ENCODE measurements at regions not wholly inside any gene's neighbourhood (a gene's known extent, or its start where the extent isn't known, plus 50 kb on each side); places are given as distances from the start of the nearest gene placed in this dataset.
"Not testable (repeated sequence)": the region's sequence is repeated elsewhere in the genome, so short reads cannot be mapped to it uniquely, and the experiment has no call there.

DNA sequence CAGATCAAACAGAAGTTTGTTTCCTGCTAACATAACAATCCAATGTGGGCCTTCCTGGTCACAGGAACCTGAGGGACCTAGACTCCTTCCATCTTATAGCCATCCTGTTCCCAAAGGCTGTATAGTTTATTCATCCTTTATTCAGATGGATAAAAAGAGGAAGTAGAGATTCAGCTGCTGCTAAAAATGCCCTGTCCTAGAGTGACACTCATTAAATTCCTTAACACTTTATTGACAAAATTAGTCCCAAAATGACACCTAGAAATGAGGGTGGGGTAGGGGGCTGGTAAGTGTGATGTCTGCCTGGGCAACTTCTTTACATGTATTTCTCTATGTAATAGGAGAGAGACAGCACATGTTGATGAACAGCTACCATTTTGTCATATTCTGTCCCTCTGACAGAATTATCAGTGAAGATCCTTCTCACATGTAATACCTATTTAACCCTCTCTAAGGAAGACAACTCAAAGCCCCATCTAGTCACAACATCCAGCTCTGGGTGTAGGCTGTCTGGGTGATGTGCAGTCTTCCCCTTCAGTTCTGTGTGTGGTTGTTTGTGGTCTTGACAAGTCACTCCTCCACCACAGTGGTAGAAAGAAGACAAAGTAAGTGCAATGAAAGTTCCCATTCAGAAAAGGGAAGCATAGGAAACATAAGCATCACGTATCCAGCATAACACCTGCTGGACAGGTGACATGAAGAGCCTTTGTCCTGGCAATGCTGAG, 253.9 kb upstream of the CNTNAP5 start:
- Histone ChIP-seq H3K27ac (no peak overlapping the region), H3K4me1 (replicated peaks in 1 of 2) (no peaks in the 10 kb centered on the region), H3K4me3 (no peak overlapping the region)
- in situ Hi-C loops (cut with MboI; ENCODE audit: low pct_unique_long_range_greater_than_20kb in 2 of 9, low sequenced_read_pairs in 9 of 9, unreplicated experiment in 9 of 9): no loop called here
- WGBS, 10 experiments: 0 to 100% (median 82%) methylated on average over 1 of the region's 1 CpG; no CpG with 5 or more reads in 4 of the 10 experiments
- ATAC-seq (replicated peaks in 6 of 8): no peak

DNA sequence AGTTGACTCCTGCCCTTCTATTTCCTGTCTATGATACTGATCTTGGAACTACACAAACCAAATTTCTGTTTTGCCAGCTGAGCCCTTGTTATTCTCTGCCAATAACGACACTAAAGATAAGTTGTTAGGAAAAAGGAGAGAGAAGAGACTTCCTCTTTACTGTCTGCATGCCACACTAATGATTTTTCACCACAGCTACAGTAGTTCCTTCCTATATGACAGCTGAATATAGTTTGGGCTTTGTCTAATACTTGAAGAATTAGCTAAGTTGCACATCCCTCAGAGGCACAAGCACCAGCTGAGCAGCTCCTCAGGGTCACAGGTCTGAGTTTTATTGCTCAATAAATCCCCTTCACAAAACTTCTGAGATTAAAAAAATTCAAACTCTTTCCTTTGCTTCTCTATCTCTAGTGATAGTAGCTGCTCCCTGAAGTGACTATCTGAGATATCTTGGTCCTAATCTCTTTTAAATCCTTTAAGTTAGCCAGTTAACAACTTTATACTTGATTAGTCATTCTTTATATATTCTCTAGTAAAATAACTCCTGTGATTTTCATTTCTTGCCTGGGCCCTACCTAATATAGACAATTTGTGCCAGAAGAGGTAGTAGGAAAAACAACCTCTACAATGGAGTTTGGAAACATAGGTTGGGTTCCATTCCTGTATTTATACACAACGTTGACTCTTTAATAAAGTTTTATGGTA, 253.0 kb upstream of the CNTNAP5 start:
- in situ Hi-C loops (cut with MboI; ENCODE audit: low pct_unique_long_range_greater_than_20kb in 2 of 9, low sequenced_read_pairs in 9 of 9, unreplicated experiment in 9 of 9): no loop called here
- Histone ChIP-seq H3K27ac (no peak overlapping the region), H3K4me1 (replicated peaks in 1 of 2) (no peaks in the 10 kb centered on the region), H3K4me3 (no peak overlapping the region)
- no peak for ATAC-seq (replicated peaks in 6 of 8)
- WGBS, 10 experiments: 0 to 88% (median 40%) methylated on average over 1 to 2 of the region's 2 CpGs; no CpG with 5 or more reads in 1 of the 10 experiments

DNA sequence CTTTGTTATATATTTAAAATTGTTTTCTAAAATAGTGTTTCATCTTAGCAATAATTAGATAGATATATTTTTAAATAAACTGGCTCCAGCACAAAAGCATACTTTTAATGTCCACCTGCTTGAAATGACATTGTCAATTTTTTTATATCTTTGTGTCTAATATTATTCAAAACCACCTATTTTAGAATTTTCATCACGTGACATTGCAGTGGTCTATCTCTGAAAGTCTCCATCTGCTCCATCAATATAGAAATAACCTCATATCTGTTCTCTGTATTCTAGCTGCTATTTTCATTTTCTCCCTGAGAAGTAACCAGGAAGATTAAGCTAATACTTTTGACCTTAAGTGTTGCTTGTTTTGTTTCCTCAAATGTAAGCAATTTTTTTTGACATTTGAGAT, 248.0 kb upstream of the CNTNAP5 start:
- no peak for ATAC-seq (replicated peaks in 6 of 8)
- no peak overlapping the region for H3K27ac ChIP-seq
- no peaks in the 10 kb centered on the region for H3K4me1 ChIP-seq (replicated peaks in 1 of 2)
- H3K4me3 ChIP-seq: no peak overlapping the region
- in situ Hi-C loops (cut with MboI; ENCODE audit: low pct_unique_long_range_greater_than_20kb in 2 of 9, low sequenced_read_pairs in 9 of 9, unreplicated experiment in 9 of 9): no loop called here
- WGBS, 10 experiments: 0 to 100% (median 57%) methylated on average over 1 of the region's 1 CpG; no CpG with 5 or more reads in 1 of the 10 experiments

DNA sequence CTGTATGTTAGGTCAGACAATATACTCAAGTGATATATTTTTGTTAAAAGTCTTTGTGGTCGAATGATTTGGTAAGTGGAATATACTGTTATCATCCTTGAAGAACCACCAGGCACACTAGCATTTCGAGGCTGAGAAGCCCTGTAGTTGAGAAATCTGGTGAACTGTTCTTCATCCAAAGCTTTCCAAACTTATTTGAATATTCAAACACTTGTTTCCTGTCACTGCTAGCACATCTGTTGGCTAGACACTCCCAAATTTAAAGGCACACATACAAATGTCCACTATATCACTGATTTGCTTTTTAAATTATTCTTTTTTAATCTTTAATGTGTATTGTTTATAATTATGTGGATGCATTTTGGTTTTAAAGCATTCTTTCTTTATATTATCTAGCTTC, 241.9 kb upstream of the CNTNAP5 start:
- no peaks in the 10 kb centered on the region for H3K4me1 ChIP-seq (replicated peaks in 1 of 2)
- 0 to 85% (median 40%) methylated on average over 1 to 2 of the region's 2 CpGs; no CpG with 5 or more reads in 3 of the 10 experiments for WGBS, 10 experiments
- no peak overlapping the region for H3K4me3 ChIP-seq
- ATAC-seq (replicated peaks in 6 of 8): peak in 2 of 8 experiments; percentile 70 to 93
- H3K27ac ChIP-seq: no peak overlapping the region
- in situ Hi-C loops (cut with MboI; ENCODE audit: low pct_unique_long_range_greater_than_20kb in 2 of 9, low sequenced_read_pairs in 9 of 9, unreplicated experiment in 9 of 9): no loop called here

DNA sequence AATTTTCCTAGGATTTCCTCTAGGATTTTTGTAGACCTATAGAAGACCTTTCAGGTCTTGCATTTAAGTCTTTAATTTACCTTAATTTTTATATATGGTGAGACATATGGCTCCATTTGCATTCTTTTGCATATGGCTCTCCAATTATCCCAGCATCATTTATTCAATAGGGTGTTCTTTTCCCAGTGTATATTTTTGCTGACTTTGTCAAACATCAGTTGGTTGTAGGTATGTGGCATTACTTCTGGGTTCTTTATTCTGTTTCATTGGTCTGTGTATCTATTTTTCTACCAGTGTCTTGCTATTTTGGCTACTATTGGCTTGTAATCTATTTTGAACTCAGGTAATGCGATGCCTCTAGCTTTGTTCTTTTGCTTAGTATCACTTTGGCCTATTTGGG, 239.8 kb upstream of the CNTNAP5 start:
- Histone ChIP-seq H3K4me1 (replicated peaks in 1 of 2) (no peaks in the 10 kb centered on the region), H3K27ac (no peak overlapping the region), H3K4me3 (no peak overlapping the region)
- ATAC-seq (replicated peaks in 6 of 8): no peak
- in situ Hi-C loops (cut with MboI; ENCODE audit: low pct_unique_long_range_greater_than_20kb in 2 of 9, low sequenced_read_pairs in 9 of 9, unreplicated experiment in 9 of 9): no loop called here
- WGBS, 10 experiments: 0 to 80% (median 40%) methylated on average over 1 of the region's 1 CpG; no CpG with 5 or more reads in 2 of the 10 experiments

DNA sequence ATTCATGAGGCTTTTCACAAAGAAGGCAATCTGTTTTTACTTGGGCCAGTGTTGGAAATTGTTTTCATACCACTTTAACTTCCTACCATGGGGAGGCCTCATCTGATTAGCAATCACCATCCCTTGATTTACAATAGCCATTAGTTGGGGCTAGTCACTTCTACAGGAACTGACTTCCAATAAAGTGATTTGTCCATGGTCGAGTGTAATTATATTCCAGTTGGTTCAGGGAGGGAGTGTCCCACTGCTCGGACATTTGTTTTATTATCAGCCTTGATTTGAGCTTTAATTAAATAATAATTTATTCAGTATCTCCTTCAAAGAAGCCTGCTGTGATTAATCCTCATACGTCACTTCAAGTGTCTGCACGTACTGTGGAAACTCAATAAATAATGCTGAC, 233.9 kb upstream of the CNTNAP5 start:
- Histone ChIP-seq H3K4me3 (no peak overlapping the region), H3K27ac (no peak overlapping the region), H3K4me1 (replicated peaks in 1 of 2) (peaks cover 3 to 15% of the 10 kb centered on the region in 2 donors)
- 13 to 60% (median 31%) methylated on average over 1 to 4 of the region's 4 CpGs; no CpG with 5 or more reads in 2 of the 10 experiments for WGBS, 10 experiments
- in situ Hi-C loops (cut with MboI; ENCODE audit: low pct_unique_long_range_greater_than_20kb in 2 of 9, low sequenced_read_pairs in 9 of 9, unreplicated experiment in 9 of 9): no loop called here
- ATAC-seq (replicated peaks in 6 of 8): peak in 5 of 8 experiments; percentile 85 to 91 (median 87)

DNA sequence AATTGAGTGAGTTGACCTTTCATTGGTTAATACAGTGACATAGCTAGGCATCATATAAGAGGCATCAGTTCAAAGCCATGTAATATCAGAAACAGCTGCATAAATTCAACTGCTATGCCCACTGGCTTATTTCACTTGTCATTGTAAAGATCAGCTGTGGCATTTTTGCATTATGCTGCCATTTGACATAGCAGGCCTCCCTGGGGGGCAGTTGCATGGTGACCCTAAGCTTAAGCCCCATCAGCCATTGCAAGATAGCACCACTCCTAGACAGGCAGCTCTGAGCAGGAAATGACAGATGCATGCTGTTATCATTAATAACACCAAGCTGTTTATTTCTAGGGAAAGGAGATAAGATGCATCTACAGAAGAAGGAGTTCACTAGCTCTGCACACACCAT, 233.4 kb upstream of the CNTNAP5 start:
- in situ Hi-C loops (cut with MboI; ENCODE audit: low pct_unique_long_range_greater_than_20kb in 2 of 9, low sequenced_read_pairs in 9 of 9, unreplicated experiment in 9 of 9): no loop called here
- H3K27ac ChIP-seq: no peak overlapping the region
- H3K4me3 ChIP-seq: no peak overlapping the region
- peak in 5 of 8 experiments; percentile 69 to 89 (median 87) for ATAC-seq (replicated peaks in 6 of 8)
- H3K4me1 ChIP-seq (replicated peaks in 1 of 2): peaks cover 3 to 15% of the 10 kb centered on the region in 2 donors

DNA sequence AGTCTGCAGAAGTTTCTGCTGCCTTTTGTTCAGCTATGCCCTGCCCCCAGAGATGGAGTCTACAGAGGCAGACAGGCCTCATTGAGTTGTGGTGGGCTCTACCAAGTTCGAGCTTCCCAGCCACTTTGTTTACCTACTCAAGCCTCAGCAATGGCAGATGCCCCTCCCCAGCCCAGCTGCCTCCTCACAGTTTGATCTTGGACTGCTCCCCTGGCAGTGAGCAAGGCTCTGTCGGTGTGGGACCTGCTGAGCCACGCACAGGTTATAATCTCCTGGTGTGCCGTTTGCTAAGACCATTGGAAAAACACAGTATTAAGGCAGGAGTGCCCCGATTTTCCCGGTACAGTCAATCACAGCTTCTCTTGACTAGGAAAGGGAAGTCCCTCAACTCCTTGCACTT, 221.0 kb upstream of the CNTNAP5 start:
- H3K4me3 ChIP-seq; H3K4me1 ChIP-seq (replicated peaks in 1 of 2); H3K27ac ChIP-seq; in situ Hi-C loops (cut with MboI; ENCODE audit: low pct_unique_long_range_greater_than_20kb in 2 of 9, low sequenced_read_pairs in 9 of 9, unreplicated experiment in 9 of 9); ATAC-seq (replicated peaks in 6 of 8): not testable (repeated sequence)
- 0 to 100% (median 100%) methylated on average over 2 to 4 of the region's 6 CpGs; no CpG with 5 or more reads in 5 of the 10 experiments for WGBS, 10 experiments

DNA sequence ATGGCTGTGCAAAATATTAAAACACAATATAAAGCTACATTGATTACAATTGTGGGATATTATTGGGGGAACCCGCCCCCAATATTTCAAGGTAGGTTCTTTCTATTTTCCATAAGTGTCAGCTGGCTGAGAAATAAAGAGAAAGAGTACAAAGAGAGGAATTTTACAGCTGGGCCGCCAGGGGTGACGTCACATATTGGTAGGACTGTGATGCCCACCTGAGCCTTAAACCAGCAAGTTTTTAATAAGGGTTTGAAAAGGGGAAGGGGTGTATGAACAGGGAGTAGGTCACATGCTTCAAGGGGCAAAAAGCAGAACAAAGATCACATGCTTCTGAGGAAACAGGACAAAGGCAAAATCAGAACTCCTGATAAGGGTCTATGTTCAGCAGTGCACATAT, 219.3 kb upstream of the CNTNAP5 start:
- in situ Hi-C loops (cut with MboI; ENCODE audit: low pct_unique_long_range_greater_than_20kb in 2 of 9, low sequenced_read_pairs in 9 of 9, unreplicated experiment in 9 of 9); H3K4me3 ChIP-seq; ATAC-seq (replicated peaks in 6 of 8); H3K27ac ChIP-seq; H3K4me1 ChIP-seq (replicated peaks in 1 of 2): not testable (repeated sequence)
- 0 to 83% (median 39%) methylated on average over 1 to 3 of the region's 3 CpGs for WGBS, 10 experiments

DNA sequence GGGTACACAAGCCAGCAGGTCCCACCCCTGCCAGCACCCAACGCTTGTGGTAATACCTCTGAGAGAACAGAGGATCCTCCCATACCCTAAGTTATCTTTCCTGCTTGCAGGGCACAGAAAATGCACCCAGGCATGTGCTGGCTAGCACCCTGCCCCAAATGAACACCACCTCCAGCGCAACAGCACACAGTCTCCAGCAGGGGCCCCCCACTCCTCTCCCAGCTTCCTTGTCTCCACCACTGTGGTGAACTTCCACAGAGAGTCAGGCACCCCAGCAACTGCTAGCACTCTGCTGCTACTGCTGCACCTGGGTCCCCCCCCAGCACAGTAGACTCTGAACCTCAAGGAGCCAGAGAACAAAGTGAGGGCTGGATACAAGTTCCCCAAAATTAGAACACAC, 216.8 kb upstream of the CNTNAP5 start:
- WGBS, 10 experiments: 71% methylated on average over 1 of the region's 2 CpGs; no CpG with 5 or more reads in 9 of the 10 experiments
- H3K4me1 ChIP-seq (replicated peaks in 1 of 2): no peaks in the 10 kb centered on the region
- in situ Hi-C loops (cut with MboI; ENCODE audit: low pct_unique_long_range_greater_than_20kb in 2 of 9, low sequenced_read_pairs in 9 of 9, unreplicated experiment in 9 of 9): no loop called here
- H3K4me3 ChIP-seq: no peak overlapping the region
- H3K27ac ChIP-seq: no peak overlapping the region
- ATAC-seq (replicated peaks in 6 of 8): no peak

DNA sequence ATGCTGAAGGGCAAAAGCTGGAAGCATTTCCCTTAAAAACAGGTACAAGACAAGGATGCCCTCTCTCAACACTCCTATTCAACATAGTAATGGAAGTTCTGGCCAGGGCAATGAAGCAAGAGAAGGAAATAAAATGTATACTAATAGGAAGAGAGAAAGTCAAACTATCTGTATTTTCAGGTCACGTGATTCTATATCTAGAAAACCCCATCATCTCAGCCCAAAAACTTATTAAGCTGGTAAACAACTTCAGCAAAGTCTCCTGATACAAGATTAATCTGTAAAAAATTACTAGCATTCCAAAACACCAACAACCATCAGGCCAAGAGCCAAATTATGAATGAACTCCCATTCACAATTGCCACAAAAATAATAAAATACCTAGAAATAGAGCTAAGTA, 213.2 kb upstream of the CNTNAP5 start:
- no peak overlapping the region for H3K4me3 ChIP-seq
- in situ Hi-C loops (cut with MboI; ENCODE audit: low pct_unique_long_range_greater_than_20kb in 2 of 9, low sequenced_read_pairs in 9 of 9, unreplicated experiment in 9 of 9): no loop called here
- H3K27ac ChIP-seq: no peak overlapping the region
- ATAC-seq (replicated peaks in 6 of 8): no peak
- WGBS, 10 experiments: 20 to 100% (median 93%) methylated on average over 1 of the region's 1 CpG; no CpG with 5 or more reads in 4 of the 10 experiments
- H3K4me1 ChIP-seq (replicated peaks in 1 of 2): no peaks in the 10 kb centered on the region

DNA sequence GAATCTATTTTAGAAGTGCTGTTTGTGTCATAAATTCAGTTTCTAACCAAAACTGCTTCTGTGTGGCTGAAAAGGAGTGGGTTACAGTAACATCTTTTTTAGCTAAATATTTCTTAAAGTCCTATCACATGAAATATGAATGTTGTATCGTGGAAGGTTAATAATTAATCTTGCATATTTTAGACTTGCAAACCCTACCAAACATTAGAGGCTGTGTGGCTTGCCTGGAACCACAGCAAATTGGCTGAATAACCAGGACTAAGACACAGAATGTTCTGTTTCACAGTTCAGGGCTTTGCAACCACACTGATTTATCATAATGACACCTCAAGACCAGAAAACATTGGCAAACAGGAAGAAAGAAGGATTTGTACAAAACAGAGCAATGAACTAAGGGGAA, 208.9 kb upstream of the CNTNAP5 start:
- Histone ChIP-seq H3K4me3 (no peak overlapping the region), H3K4me1 (replicated peaks in 1 of 2) (no peaks in the 10 kb centered on the region), H3K27ac (no peak overlapping the region)
- in situ Hi-C loops (cut with MboI; ENCODE audit: low pct_unique_long_range_greater_than_20kb in 2 of 9, low sequenced_read_pairs in 9 of 9, unreplicated experiment in 9 of 9): no loop called here
- 0 to 80% (median 38%) methylated on average over 1 of the region's 1 CpG; no CpG with 5 or more reads in 1 of the 10 experiments for WGBS, 10 experiments
- ATAC-seq (replicated peaks in 6 of 8): no peak

DNA sequence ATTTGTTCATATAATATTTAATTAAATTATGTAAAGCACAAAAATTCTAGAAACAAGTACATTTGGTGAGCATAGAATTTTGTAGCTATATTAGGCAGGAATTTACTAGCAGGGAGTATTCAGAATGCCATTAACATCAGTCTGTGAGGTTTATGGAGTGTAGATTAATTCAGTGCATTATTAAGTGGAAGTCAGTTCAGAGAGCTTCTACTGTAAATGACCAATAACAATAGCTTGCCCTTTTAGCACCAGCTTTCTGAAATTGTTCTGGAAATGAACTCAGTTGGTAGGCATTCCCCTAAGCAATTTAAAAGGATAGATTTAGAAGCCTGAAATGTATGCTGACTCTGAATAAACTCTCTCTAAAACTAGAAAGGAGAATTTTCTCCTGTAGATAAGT, 208.2 kb upstream of the CNTNAP5 start:
- H3K4me1 ChIP-seq (replicated peaks in 1 of 2): no peaks in the 10 kb centered on the region
- H3K27ac ChIP-seq: no peak overlapping the region
- no peak overlapping the region for H3K4me3 ChIP-seq
- peak in 1 of 8 experiments; percentile 53 for ATAC-seq (replicated peaks in 6 of 8)
- in situ Hi-C loops (cut with MboI; ENCODE audit: low pct_unique_long_range_greater_than_20kb in 2 of 9, low sequenced_read_pairs in 9 of 9, unreplicated experiment in 9 of 9): no loop called here

Data from motor neuron (in vitro differentiated cells).